ENCODE measurements at regions not wholly inside any gene's neighbourhood (a gene's known extent, or its start where the extent isn't known, plus 50 kb on each side); places are given as distances from the start of the nearest gene placed in this dataset.
"Not testable (repeated sequence)": the region's sequence is repeated elsewhere in the genome, so short reads cannot be mapped to it uniquely, and the experiment has no call there.

DNA sequence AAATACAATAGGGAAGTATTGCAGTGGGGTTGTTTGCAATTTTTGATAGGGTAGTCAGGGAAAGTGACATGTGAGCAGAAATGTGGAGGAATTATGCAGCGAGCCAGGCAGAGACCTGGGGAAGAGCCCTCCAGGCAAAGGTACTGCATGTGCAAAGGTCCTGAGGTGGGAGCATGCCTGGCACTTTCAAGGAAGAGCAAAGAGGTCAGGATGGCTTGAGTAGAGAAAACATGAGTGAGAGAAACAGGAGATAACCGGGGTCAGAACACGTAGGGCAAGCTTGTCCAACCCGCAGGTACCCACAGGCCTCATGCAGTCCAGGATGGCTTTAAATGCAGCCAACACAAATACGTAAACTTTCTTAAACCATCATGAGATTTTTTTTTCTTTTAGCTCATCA is 71.0 kb downstream of the COQ2 start:
- FAIRE-seq (no peak), DNase-seq (ENCODE audit: insufficient read length, low spot score) (no peak)

DNA sequence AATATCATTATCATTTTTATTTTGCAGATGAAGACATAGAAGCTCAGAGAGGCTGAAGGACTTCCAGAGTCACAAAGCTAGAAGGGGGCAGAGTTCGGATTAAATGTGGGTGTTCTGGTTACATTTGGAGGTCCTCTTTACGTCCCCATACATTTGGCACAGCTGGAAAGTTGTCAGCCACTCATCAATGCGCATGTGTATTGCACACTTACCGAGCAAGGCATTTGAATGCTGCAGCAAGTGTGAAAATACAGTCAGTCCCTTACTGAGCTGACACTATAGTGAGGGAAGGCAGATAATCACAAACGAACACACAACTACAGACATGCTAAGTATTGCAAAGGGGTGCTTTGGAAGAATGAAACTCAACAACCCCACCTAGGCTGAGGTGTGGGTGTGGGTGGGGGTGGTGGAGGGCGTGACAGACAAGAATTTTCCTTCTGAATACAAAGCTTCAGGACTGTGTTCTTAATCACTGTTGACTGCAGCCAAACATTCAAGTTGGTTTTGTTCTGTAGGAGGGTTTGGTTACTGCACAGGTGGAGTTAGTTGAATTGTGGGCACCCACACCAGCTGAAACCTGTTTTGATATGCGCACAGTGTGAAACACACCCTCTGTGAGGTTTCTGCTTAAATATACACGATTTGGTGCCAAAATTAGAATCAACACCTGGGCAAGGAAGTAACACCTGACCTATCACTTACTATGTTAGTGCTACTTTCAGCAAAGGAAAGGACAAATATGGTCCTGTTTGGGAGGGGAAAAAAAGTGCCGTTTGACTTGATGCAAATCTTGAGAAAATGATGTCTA is 72.4 kb downstream of the COQ2 start:
- DNase-seq (ENCODE audit: insufficient read length, low spot score) (no peak), FAIRE-seq (peak; percentile 97)

DNA sequence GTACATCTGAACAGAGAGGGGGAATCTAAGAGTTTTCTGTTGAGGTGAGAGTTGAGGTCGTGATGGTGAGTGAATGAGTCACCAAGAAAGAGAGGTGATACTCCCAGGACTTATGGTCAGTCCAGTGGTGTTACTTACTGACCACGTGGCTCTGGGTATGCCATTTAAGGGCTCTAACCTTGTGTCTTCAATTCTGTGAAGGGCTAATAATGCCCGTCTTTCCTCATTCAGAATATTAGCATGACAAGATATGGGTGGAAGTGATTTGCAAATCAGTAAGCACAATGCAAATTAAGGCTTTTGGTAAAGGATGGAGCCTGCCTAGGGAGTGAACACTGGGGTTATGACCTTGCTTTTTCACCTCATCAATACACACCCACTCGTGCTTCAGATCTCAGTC is 75.2 kb downstream of the COQ2 start:
- FAIRE-seq (peak; percentile 14), DNase-seq (ENCODE audit: insufficient read length, low spot score) (no peak)

DNA sequence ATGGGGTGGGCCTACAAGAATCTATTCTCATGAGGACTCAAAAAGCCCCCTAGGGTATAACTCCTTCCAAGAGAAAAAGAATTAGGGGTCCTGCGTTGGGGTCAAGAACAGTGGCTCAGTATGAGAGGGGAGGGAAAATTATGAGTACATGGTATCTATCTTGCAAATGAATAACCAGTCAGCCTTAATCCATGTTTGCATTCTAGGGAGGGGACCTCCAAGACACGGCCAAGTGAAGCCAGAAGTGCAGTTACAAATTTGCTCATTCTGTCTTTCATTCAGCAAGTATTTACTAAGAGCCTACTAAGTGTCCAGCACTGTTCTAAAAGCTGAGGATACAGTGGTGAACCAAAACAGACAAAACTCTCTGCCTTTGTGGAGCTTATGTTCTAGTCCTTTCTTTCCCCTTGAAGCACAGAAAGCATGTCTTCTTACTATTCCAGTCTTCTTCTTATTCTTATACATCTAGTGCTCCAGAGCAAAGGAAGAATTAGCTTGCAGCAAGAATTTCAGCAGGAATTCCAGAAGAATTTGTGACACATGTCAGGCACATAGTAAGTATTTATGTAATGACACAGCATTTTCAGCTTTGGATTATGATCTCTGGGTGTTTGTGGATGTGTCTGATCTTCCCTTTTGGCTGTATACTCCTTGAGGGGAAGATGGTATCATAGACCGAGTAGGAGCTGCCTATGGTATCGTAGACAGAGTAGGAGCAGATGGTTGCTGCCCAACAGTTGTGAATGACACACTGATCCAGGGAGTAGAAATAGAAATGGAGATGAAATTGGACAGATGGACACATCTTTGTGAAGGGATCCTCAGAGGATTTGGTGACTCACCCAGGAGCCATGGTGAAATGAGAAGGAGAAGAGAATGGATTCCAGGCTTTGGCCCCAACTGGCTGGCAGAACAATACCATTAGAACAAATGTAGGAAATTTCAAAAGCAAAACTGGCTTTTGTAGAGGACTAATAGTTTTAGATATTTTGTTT is 75.9 kb downstream of the COQ2 start:
- no peak for FAIRE-seq
- no peak for DNase-seq (ENCODE audit: insufficient read length, low spot score)

DNA sequence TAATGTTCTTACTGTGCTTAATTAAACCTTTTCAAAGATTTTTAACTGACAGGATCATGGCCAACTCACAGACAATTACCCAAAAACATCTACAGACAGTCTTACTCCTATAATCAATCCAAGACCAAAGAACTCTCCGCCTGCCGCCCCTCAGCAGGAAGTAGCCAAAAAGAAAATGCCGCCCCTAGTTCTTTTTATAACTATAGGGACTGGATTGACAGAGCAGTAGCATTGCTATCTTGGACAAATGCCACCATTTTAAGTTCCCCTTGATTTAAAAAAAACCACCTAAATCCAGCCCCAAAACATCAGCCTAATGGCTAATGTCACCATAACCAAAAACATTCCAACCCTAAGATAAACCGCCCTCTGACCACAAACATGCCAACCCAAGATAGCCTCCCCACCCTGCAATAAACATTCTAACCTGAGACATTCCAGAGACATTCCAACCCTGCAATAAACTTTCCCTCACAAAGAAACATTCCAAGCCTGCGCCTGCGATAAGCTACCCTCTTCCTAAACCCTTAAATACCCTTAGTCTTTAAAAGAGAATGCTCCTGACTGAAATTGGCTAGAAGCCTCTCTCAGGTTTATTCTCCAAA is 77.0 kb downstream of the COQ2 start:
- DNase-seq (ENCODE audit: insufficient read length, low spot score) = no peak
- FAIRE-seq = peak; percentile 39

DNA sequence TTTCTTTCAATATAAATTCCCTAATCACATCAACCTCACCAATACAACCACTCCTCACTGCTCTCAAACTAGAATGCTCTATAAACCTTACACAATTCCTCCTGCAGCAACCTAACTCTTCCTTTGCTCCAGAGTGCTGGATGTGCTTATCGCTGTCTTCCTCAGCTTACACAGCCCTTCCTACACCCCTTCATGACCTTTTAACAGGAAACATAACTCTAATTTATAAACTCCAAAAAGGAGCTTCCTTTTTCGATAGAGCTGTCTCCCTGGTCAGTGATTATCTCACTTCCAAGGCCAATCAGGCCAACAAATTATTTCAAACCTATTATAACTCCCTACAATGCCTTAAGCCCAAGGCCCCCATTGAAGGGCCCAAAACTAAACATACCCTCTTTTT is 78.8 kb downstream of the COQ2 start:
- no peak for DNase-seq (ENCODE audit: insufficient read length, low spot score)
- no peak for FAIRE-seq

DNA sequence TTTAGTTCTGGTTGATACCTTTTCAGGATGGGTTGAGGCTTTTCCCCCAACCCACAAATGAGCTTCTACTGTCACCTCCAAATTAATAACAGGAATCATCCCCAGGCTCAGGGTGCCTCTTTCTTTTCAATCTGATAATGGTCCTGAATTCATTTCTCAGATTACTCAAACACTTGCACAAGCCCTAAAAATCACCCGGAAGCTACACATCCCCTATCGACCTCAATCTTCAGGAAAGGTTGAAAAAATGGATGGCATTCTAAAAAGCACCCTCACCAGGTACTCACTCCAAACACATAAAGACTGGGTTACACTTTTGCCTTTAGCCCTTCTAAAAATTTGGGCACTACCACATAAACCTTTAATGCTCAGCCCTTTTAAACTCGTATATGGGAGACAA is 79.9 kb downstream of the COQ2 start:
- FAIRE-seq (no peak), DNase-seq (ENCODE audit: insufficient read length, low spot score) (no peak)

DNA sequence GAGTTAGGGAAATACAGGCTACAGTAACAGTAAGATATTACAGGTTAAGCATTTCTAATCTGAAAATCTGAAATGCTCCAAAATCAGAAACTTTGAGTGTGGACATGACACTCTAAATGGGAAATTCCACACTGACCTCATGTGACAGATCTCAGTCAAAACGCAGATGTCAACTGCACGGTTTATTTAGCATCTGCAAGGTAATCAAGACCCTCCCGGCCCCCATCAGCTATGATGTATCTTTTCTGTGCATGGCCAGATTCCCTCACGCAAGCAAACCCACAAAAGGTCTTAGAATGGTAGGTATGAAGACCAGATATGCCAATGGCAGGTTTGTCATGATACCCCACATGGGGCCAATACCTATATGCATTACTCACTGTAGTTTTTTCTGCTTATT is 82.8 kb downstream of the COQ2 start:
- DNase-seq (ENCODE audit: insufficient read length, low spot score) (no peak), FAIRE-seq (no peak)

DNA sequence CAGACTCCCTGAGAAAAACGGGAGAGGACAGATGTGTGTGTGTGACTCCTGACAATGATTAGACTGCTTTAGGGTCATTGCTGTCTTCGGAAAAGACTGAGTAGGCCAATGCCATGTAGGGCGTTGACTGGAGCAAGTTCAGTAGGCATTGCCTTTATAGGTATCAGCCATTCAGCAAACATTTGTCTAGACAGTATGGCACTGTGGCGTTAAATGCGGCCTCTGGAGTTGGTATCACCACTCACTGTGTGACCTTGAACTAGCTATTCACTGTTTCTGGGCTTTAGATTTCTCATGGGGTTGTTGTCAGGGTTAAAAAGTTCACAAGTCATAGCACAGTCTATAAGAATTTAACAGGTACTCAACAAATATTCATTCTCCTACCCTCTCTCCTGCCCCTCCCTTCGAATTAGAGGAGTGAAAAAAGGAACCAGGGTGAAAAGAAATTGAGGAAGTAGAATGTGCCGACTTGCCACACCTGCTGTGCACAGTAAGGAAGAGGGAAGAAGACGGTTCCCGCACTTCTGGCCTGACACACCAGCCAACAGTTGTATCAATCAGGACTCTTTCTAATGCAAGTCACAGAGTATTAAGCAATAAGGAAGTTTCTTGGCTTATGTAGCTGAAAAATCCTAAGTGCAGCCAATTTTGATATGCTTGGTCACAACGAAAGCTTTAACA is 83.2 kb upstream of the PLAC8 start:
- FAIRE-seq (peak; percentile 93), DNase-seq (ENCODE audit: insufficient read length, low spot score) (no peak)

DNA sequence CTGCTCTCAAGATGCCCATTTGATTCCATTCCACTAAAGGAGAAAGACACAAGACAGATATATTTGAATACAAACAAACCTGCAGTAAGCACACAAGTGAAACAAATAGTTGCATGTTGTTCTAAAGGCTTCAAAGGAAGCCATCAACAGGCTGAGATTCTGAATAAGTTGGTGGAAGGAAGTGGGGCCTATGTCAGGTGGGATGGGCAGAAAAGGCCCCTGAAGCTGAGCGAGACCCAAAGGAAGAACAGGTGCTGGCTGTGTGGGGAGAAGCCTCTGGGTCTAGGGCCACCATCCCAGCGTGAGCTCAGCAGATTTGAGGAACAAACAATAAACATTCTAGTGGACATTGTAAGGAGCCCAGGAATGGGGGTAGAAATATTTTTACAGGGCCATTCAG is 82.4 kb upstream of the PLAC8 start:
- DNase-seq (ENCODE audit: insufficient read length, low spot score) (no peak), FAIRE-seq (no peak)

DNA sequence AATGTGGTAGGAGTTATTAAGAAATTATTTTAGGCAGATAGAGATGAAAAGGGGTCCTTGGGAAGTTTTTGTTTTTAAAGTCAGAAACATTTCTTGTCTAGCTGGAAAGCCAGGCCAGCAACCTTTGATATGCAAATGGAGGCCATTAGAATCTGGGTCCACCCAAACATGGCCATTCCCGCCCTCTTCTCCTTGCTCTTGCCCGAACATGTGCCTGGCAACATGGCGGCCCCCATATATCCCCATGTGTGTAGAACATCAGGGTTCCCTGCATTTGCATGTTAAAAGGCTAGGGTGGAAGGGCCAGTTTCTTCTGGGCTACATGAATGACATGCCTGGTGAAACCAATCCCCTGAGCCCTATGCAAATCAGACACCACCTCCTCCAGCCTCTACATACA is 80.7 kb upstream of the PLAC8 start:
- no peak for FAIRE-seq
- DNase-seq (ENCODE audit: insufficient read length, low spot score) = no peak

DNA sequence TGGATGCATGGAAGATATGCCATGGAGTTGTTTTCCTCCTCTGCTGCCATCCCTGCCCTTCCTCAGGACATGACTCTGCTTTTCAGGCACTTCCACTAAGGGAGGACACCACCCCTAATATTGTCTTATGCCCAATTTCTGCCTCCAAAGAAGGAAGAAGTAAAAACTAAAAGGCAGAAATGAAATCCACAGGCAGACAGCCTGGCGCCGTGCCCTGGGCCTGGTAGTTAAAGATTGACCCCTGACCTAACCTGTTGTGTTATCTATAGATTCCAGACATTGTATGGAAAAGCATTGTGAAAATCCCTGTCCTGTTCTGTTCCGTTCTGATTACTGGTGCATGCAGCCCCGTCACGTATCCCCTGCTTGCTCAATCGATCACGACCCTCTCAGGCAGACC is 80.1 kb upstream of the PLAC8 start:
- not testable (repeated sequence) for FAIRE-seq; DNase-seq (ENCODE audit: insufficient read length, low spot score)

DNA sequence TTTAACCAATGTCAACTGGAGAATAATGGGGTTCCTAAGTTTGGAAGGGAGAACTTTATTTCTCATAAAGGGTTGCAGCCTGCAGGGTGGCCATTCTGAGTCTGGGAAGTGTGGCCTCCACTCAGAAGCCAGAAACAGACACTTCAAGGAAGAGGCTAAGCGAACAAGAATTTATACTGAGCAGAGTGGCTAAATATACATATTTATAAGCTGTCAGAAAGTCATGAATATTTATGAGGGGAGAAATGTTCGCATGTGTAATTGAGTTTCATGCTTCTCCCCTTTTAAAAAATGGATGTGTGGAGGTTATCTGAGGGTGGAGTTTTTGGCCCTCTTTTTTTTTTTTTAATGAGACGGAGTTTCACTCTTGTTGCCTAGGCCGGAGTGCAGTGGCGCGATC is 78.1 kb upstream of the PLAC8 start:
- no peak for FAIRE-seq
- DNase-seq (ENCODE audit: insufficient read length, low spot score) = no peak

DNA sequence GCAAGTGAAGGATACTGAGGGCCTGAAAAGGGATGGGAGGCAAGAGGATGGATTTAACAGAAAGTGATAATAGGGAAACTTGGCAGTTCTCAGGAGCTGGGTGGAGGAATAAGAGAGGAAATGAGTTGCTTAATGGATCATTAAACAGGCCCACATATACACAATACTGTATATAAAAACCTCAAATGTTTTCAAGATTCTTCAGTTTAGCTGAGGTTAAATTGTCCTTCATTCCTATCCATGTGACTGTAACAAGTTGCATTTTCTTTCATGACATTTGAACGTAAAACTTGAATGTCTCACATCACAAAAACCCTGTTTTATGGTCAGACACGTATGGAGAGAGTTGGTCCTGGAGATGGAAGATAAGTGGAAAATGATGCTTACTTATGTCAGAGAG is 76.5 kb upstream of the PLAC8 start:
- FAIRE-seq (no peak), DNase-seq (ENCODE audit: insufficient read length, low spot score) (no peak)

DNA sequence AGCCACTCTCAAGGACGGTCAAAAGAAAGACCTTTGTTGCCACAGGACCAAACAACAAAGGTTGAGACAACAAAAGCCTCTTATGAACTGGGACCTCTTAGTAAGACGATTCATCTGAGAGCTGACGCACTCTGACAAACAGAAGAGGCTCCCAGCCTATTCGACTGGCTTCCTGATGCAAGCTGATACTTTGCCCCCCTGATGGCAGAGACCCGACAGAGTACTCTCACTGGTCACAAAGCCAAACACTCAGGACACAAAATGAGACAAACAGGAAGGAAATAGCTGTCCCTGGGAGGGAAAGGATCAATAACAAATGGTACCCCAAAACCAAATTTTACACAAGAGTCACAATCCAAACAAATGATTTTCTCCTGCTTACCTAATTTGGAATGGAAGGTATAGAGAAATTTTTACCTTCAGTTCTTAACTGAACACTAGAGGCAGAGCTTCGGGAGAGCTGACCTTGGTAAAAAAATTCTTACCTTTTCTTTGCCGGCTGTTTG is 75.2 kb upstream of the PLAC8 start:
- DNase-seq (ENCODE audit: insufficient read length, low spot score) (no peak), FAIRE-seq (no peak)

DNA sequence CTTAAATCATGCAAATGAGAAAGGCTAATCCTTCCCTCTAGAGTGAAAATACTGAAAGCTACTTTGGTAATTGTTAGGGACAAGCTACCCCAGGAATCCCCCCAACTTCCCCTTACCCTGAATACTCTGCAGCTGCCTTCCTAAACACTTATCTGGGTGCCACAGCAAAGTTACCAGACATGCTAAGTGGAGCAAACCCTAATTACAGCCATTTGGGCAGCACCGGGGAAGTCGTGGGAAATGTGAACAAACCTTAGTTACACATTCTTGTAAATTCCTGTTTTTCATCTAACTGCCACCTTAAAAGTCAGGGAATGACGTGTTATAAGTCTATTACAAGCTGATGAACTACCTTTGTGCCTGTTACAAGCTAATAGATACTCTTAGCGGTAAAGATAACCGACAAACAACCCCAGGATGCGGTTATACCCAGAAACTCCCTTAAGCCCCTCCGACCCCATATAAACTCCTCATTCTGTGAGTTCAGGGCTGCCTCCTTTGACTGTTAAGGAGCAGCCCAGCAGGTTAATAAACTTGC is 66.0 kb upstream of the PLAC8 start:
- DNase-seq (ENCODE audit: insufficient read length, low spot score) = no peak
- FAIRE-seq = peak; percentile 93

DNA sequence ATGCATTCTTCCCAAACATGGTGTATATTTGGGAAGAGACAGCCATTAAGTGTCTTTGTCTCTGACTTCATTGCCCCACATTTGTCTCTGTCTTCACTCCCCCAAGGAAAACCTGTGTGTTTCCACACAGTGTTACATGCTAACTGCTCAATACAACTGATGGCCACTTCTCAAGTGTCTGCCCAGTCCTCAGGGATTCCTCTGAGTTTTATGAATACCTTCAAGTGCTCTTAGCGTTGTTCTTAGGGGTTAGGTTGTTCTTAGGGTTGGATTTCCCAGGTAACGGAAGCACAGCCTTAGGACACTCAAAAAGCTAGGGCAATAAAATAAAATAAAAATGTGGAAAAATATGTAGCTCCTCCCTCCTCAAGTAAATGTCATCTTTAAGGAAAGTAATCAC is 64.7 kb upstream of the PLAC8 start:
- FAIRE-seq (no peak), DNase-seq (ENCODE audit: insufficient read length, low spot score) (no peak)

DNA sequence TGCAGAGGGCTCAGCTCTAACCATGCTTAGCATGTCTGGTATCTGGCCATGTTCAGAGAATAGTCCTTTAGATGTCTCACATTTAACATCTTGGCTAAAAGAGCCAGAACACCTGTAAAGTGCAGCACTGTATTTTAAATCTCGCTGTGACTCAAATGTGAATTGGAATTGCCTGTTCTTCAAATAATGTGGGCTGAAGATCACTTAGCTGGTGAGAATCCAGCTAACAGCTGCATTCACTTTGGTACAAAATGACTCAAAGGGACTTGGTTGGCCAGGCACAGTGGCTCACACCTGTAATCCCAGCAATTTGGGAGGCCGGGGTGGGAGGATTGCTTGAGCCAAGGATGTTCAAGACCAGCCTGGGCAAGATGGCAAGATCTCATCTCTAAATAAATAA is 63.5 kb upstream of the PLAC8 start:
- DNase-seq (ENCODE audit: insufficient read length, low spot score) (no peak), FAIRE-seq (peak; percentile 68)

DNA sequence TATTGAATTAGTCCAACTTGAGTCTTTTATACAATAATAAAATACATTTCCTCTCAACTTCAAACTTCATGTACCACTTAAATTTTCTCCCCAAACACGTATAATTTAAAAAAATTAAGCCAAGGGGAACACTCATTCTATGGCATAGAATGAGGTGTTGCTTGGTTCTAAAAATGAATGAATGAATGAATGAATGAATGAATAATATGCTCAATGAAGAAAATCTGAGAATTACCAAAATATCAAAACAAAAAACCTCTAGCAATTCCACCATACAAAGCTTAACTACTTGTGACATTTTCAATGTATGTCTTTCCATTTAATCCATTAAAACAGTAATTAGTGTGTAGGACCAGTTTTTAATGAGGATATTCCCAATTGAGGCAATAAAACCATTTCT is 62.7 kb upstream of the PLAC8 start:
- FAIRE-seq (no peak), DNase-seq (ENCODE audit: insufficient read length, low spot score) (no peak)

DNA sequence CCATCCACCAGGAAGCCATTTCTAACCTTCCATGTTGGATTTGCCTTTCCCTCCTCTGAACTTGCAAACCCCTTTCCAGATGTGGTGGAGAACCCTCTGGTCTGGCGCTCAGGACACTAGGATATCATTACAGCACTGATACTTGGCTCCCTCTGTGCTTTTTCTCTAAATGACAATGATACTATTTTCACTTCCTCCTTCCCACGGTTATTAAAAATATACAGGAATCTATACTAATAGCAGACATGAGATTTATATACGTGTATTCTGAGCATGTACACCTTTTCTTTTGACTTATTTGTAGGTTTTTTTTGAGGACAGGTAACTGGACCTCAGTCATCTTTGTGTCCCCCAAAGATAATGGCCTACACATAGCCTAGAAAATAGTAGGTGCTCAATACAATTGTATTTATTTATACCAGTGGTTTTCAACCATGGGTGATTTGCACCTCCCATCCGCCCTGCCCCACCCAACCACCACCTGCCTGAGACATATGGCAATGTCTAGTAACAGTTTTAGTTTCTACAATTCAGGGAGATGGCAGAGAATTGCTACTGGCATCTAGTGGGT is 60.4 kb upstream of the PLAC8 start:
- peak; percentile 97 for FAIRE-seq
- no peak for DNase-seq (ENCODE audit: insufficient read length, low spot score)

Measured in GM19239 (cell line).